ENCODE measurements at regions not wholly inside any gene's neighbourhood (a gene's known extent, or its start where the extent isn't known, plus 50 kb on each side); places are given as distances from the start of the nearest gene placed in this dataset.

GRCh38 chr7:124155432-124156022 is 122.7 kb upstream of the TMEM229A start:
- peak; percentile 63; the same call in 2 of the 3 replicates for ATAC-seq
- ChIA-PET CTCF (ENCODE audit: low intra/inter-chr PET ratio) (interaction anchor here (0.5 to 1.1 kb wide), 2 partner anchors 629 to 630 kb away, joined by 3 to 5 read pairs; no protein-coding TSS in a partner anchor), POLR2A (no interaction called here)
- no peak overlapping the region for H3K4me3 ChIP-seq
- no peaks in the 10 kb centered on the region for H3K36me3 ChIP-seq (ENCODE audit: control insufficient read depth, insufficient read depth, low read length)
- no TSS peak for BruUV-seq (replicated peaks)
- no peak overlapping the region for H3K27ac ChIP-seq (ENCODE audit: extremely low read depth, low read depth, low read length)
- H3K9me3 ChIP-seq (replicated peaks; ENCODE audit: control insufficient read depth, insufficient read depth, low read depth, low read length) = no peaks in the 10 kb centered on the region
- H4K20me1 ChIP-seq (replicated peaks; ENCODE audit: control insufficient read depth, insufficient read depth, low read length) = no peaks in the 10 kb centered on the region
- H3K79me2 ChIP-seq (ENCODE audit: control insufficient read depth, insufficient read depth, low read length) = no peaks in the 10 kb centered on the region
- no peaks in the 10 kb centered on the region for H3K9me1 ChIP-seq (ENCODE audit: control insufficient read depth, insufficient read depth, low read length)
- no peak overlapping the region for H2AFZ ChIP-seq (ENCODE audit: low read depth, low read length)
- in situ Hi-C loops (cut with MboI) = no loop called here
- no peaks in the 10 kb centered on the region for H3K27me3 ChIP-seq (ENCODE audit: control insufficient read depth in 2 of 2, insufficient read depth in 2 of 2, low read length in 2 of 2)
- FAIRE-seq = no peak
- DNase-seq (ENCODE audit: extremely low read depth in 1 of 4, low spot score in 3 of 4) = peak in 2 of 4 experiments; percentile 10 to 11
- intact Hi-C loops (cut with micrococcal nuclease) = loop anchor here (1.0 to 10.0 kb wide), 2 partner anchors 630 to 689 kb away; no protein-coding TSS in a partner anchor
- 1% methylated on average over 3 of the region's 3 CpGs for WGBS (ENCODE audit: insufficient coverage, low coverage, missing lambda C conversion rate)
- no peak overlapping the region for H3K4me2 ChIP-seq (ENCODE audit: insufficient read depth, low read length)
- H3K4me1 ChIP-seq (replicated peaks in 1 of 2; ENCODE audit: control insufficient read depth in 2 of 2, insufficient read depth in 2 of 2, low read length in 2 of 2) = no peaks in the 10 kb centered on the region
- H3K9ac ChIP-seq (ENCODE audit: insufficient read depth in 1 of 2, low read depth in 2 of 2, low read length in 2 of 2) = no peak overlapping the region
- TF ChIP-seq DEAF1 (CRISPR knock-in tag; IDR thresholded peaks at IDR 0.05) (peak; percentile 72), REST (IDR thresholded peaks at IDR 0.05; ENCODE audit: borderline replicate concordance) (peak; percentile 40; the same call in 1 of the 2 replicates), REST (CRISPR knock-in tag; IDR thresholded peaks at IDR 0.05; ENCODE audit: low read depth) (no peak), SNRNP70 (optimal IDR thresholded peaks at IDR 0.05; ENCODE audit: low read depth, low read length) (no peak), CTCF (IDR thresholded peaks at IDR 0.05 in 2 of 3, conservative IDR thresholded peaks at IDR 0.05 in 1 of 3; ENCODE audit: insufficient read depth in 2 of 3, low read depth in 1 of 3, low read length in 3 of 3) (peak; percentile 1 to 43 (median 24); a peak in 2 of 6 replicates), RAD21 (CRISPR knock-in tag; conservative IDR thresholded peaks at IDR 0.05 in 1 of 2, IDR thresholded peaks at IDR 0.05 in 1 of 2) (peak; percentile 92 to 95)

Measured in K562 (cell line).